ENCODE measurements at regions not wholly inside any gene's neighbourhood (a gene's known extent, or its start where the extent isn't known, plus 50 kb on each side); places are given as distances from the start of the nearest gene placed in this dataset.

- TF ChIP-seq CTCF (IDR thresholded peaks at IDR 0.05; ENCODE audit: low read depth, low read length), result no peak
- TF ChIP-seq POLR2A (IDR thresholded peaks at IDR 0.05; ENCODE audit: extremely low read depth, insufficient read length), result no peak
- TF ChIP-seq MYC (IDR thresholded peaks at IDR 0.05; ENCODE audit: low read depth, low read length), result no peak
- TF ChIP-seq MAX (IDR thresholded peaks at IDR 0.05; ENCODE audit: low read depth, low read length), result no peak
- H3K4me3 ChIP-seq (ENCODE audit: low read depth, low read length), result no peak overlapping the region
- DNase-seq (ENCODE audit: low read depth), result no peak
These were observed 157.6 kb downstream of the SHQ1 start for GRCh38 chr3:72690629-72691028.

GRCh38 chr3:72682936-72683452 is 165.3 kb downstream of the SHQ1 start:
- H3K4me3 ChIP-seq (ENCODE audit: low read depth, low read length), result no peak overlapping the region
- no peak for TF ChIP-seq CTCF (IDR thresholded peaks at IDR 0.05; ENCODE audit: low read depth, low read length)
- TF ChIP-seq MAX (IDR thresholded peaks at IDR 0.05; ENCODE audit: low read depth, low read length), result no peak
- TF ChIP-seq MYC (IDR thresholded peaks at IDR 0.05; ENCODE audit: low read depth, low read length), result no peak
- TF ChIP-seq POLR2A (IDR thresholded peaks at IDR 0.05; ENCODE audit: extremely low read depth, insufficient read length), result no peak
- DNase-seq (ENCODE audit: low read depth), result no peak

- no peak overlapping the region for H3K4me3 ChIP-seq (ENCODE audit: low read depth, low read length)
- DNase-seq (ENCODE audit: low read depth), result no peak
- TF ChIP-seq POLR2A (IDR thresholded peaks at IDR 0.05; ENCODE audit: extremely low read depth, insufficient read length) (no peak), MYC (IDR thresholded peaks at IDR 0.05; ENCODE audit: low read depth, low read length) (no peak), MAX (IDR thresholded peaks at IDR 0.05; ENCODE audit: low read depth, low read length) (no peak), CTCF (IDR thresholded peaks at IDR 0.05; ENCODE audit: low read depth, low read length) (no peak)
These were observed 166.6 kb downstream of the SHQ1 start for GRCh38 chr3:72681598-72681997.

- TF ChIP-seq MAX (IDR thresholded peaks at IDR 0.05; ENCODE audit: low read depth, low read length), result no peak
- TF ChIP-seq MYC (IDR thresholded peaks at IDR 0.05; ENCODE audit: low read depth, low read length), result no peak
- no peak for TF ChIP-seq CTCF (IDR thresholded peaks at IDR 0.05; ENCODE audit: low read depth, low read length)
- TF ChIP-seq POLR2A (IDR thresholded peaks at IDR 0.05; ENCODE audit: extremely low read depth, insufficient read length), result no peak
- no peak overlapping the region for H3K4me3 ChIP-seq (ENCODE audit: low read depth, low read length)
- DNase-seq (ENCODE audit: low read depth), result no peak
These were observed 167.5 kb downstream of the SHQ1 start for GRCh38 chr3:72680766-72681165.

GRCh38 chr3:72679540-72680198 is 168.6 kb downstream of the SHQ1 start:
- DNase-seq (ENCODE audit: low read depth), result no peak
- no peak overlapping the region for H3K4me3 ChIP-seq (ENCODE audit: low read depth, low read length)
- TF ChIP-seq MAX (IDR thresholded peaks at IDR 0.05; ENCODE audit: low read depth, low read length), result no peak
- no peak for TF ChIP-seq MYC (IDR thresholded peaks at IDR 0.05; ENCODE audit: low read depth, low read length)
- no peak for TF ChIP-seq CTCF (IDR thresholded peaks at IDR 0.05; ENCODE audit: low read depth, low read length)
- no peak for TF ChIP-seq POLR2A (IDR thresholded peaks at IDR 0.05; ENCODE audit: extremely low read depth, insufficient read length)
